ENCODE measurements at regions not wholly inside any gene's neighbourhood (a gene's known extent, or its start where the extent isn't known, plus 50 kb on each side); places are given as distances from the start of the nearest gene placed in this dataset.

DNA sequence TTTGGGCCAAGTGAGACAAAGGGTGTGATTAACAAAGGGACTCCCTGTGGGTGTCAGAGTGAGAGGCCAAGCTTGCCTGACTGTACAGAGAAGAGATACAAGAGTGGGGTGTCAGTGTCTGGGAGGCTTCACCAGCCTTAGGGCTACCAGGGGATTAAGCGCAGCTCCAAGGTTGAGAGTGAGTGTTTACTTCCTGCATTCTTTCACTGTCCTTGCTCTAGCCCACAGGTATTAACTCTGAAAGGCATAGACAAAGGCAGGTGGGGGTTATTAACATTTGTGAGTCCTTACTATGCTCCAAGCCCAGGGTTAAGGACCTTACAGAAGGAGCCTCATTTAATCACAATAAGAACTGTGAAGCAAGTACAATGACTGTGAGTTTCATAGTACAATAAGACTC, 107.6 kb downstream of the IL20RB start:
- TF ChIP-seq SUZ12 (IDR thresholded peaks at IDR 0.05) (no peak), FOXK2 (IDR thresholded peaks at IDR 0.05) (no peak), BHLHE40 (IDR thresholded peaks at IDR 0.05; ENCODE audit: borderline replicate concordance) (no peak), ZNF384 (IDR thresholded peaks at IDR 0.05) (no peak), ELF4 (IDR thresholded peaks at IDR 0.05) (no peak), CTBP1 (IDR thresholded peaks at IDR 0.05; ENCODE audit: borderline replicate concordance) (no peak)

All from HEK293T (cell line).